AG09319 (cell line): ENCODE measurements at regions not wholly inside any gene's neighbourhood (a gene's known extent, or its start where the extent isn't known, plus 50 kb on each side); places are given as distances from the start of the nearest gene placed in this dataset.

Experiments
- DNase-seq: peaks from one replicate; pipeline ENCODE4 v3.0.0-alpha.2; 2010; ENCODE audit warnings: low read depth; ENCODE audit errors: extremely low read depth
- CTCF ChIP-seq: IDR thresholded peaks from 2 replicates; pipeline ENCODE4 v1.5.1; 2011; ENCODE audit warnings: low read depth, mild to moderate bottlenecking, inconsistent platforms, low read length, moderate library complexity

GRCh38 chr4:140296335-140297220 is 76.9 kb upstream of the SCOC start:
- peak; percentile 89 for DNase-seq
- no peak for TF ChIP-seq CTCF

GRCh38 chr4:140293979-140294378 is 79.5 kb upstream of the SCOC start:
- DNase-seq = no peak
- TF ChIP-seq CTCF = no peak

GRCh38 chr4:140291259-140291658 is 82.2 kb upstream of the SCOC start:
- no peak for TF ChIP-seq CTCF
- DNase-seq = no peak

- no peak for TF ChIP-seq CTCF
- DNase-seq = no peak
These were observed 84.0 kb upstream of the SCOC start for GRCh38 chr4:140289486-140289885.

- TF ChIP-seq CTCF = no peak
- peak; percentile 69 for DNase-seq
These were observed 87.0 kb upstream of the SCOC start for GRCh38 chr4:140286456-140286855.

GRCh38 chr4:140284456-140284855 is 89.0 kb upstream of the SCOC start:
- no peak for DNase-seq
- TF ChIP-seq CTCF = no peak

GRCh38 chr4:140281828-140282552 is 91.5 kb upstream of the SCOC start:
- no peak for TF ChIP-seq CTCF
- no peak for DNase-seq
